SW 1271 (cell line): ENCODE measurements at regions not wholly inside any gene's neighbourhood (a gene's known extent, or its start where the extent isn't known, plus 50 kb on each side); places are given as distances from the start of the nearest gene placed in this dataset.
A peak's percentile ranks its signal among the peaks of the same experiment; 100 is the strongest.
"Not testable (repeated sequence)": the region's sequence is repeated elsewhere in the genome, so short reads cannot be mapped to it uniquely, and the experiment has no call there.

ENCODE experiments used
- DNase-seq, 2 experiments: peaks; one replicate each; lab custom pipeline; 2025; lab: John Stamatoyannopoulos, UW

DNA sequence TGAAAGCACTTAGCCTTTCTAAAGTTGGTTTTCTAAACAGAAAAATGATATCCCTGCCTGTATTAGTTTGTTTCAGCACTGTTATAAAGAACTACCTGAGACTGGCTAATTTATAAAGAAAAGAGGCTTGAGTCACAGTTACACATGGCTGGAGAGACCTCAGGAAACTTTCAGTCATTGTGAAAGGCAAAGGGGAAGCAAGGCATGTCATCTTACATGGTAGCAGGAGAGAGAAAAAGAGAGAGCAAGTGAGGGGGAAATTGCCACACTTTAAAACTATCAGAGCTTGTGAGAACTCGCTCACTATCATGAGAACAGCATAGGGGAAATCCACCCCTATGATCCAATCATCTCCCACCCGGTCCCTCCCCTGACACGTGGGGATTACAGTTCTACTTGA lies 64.9 kb downstream of the FAM170A start:
- DNase-seq: no peak

DNA sequence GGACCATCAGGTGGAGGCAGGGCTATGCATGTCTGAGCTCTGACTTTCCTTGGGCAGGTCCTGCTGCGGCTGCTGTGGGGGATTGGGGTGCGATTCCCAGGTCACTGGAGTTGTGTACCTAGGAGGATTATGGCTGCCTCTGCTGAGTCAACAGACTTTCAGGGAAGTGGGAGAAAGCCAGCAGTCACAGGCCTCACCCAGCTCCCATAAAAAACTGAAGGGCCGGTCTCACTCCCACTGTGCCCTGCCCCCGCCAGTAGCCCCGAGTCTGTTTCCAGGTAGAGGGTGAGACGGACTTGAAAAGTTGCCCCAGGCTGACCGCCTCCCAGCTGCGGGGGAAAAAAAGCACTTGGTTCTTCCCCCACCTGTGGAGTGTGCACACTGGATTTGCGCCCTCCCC lies 76.7 kb downstream of the FAM170A start:
- no peak for DNase-seq

DNA sequence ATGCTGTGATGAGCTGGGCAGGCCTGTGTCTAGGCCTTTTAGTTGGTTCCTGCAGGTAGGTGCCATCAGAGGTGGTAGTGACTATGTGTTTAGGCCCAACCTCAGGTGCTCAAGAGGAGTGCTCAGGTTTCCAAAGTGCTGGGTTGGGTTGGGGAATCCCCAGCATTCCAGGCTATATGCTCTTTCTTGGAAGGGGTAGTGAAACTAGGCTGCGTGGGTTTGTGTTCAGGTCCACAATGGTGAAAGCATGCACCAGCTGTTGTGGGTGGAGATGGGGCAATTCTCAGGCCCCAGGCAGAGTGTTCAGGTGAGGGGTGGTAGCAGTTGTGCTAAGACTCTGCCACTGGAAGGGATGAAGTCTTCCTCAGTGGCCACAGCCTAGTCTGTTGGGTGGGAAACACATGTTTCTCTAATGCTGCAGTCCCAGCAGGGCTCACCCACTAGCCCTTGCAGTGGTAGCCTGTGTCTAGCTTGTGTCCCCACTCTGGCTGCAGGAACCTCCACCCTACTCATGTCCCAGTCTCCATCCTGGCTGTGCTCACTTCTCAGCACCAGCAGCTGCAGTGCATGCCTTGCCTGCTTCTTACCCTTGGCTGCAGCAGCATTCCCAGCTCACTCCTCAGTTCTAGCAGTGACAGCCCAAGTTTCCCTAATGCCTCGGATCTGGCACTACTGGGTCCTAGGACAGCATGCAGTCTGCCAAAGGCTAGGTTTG lies 78.9 kb downstream of the FAM170A start:
- no peak for DNase-seq

DNA sequence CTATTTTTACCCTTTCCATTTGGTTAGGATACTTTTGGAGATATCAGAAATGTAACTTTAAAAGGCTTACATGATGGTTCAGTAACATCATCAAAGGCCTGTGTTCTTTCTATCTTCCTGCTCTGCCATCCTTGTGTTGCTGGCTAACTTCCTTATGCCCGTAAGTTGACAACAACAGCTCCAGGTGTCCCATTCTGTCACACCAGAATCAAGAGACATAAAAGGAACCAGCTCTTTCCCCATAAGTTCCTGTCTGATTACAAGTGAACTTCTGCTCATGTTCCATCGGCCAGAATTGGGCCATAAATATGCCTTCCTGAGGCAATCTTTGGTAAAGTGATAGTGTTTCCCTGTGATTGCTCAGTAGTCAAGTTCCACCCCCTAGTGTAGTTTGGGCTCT lies 92.4 kb downstream of the FAM170A start:
- no peak for DNase-seq

DNA sequence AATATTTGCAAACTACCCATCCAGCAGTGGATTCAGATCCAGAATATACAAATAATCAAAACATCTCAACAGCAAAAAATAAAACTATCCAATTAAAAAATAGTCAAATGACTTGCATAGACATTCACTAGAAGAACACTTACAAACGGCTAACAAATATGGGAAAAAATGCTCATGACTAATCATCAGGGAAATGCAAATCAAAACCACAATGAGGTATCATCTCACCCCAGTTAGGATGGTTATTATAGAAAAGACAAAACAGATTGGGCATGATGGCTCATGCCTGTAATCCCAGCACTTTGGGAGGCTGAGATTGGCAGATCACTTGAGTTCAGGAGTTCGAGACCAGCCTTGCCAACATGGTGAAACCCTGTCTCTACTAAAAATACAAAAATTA lies 95.9 kb downstream of the FAM170A start:
- DNase-seq: not testable (repeated sequence)

DNA sequence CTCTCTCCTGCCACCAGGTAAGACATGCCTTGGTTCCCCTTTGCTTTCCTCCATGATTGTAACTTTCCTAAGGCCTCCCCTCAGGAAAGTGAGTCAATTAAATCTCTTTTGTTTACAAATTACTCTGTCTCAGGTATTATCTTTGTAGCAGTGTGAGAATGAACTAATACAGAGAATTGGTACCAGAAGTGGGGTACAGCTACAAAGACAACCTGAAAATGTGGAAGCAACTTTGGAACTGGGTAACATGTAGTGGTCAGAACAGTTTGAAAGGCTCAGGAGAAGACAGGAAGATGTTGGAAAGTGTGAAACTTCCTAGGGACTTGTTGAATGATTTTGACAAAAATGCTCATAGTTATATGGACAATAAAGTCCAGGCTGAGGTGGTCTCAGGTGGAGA lies 97.2 kb downstream of the FAM170A start:
- no peak for DNase-seq

DNA sequence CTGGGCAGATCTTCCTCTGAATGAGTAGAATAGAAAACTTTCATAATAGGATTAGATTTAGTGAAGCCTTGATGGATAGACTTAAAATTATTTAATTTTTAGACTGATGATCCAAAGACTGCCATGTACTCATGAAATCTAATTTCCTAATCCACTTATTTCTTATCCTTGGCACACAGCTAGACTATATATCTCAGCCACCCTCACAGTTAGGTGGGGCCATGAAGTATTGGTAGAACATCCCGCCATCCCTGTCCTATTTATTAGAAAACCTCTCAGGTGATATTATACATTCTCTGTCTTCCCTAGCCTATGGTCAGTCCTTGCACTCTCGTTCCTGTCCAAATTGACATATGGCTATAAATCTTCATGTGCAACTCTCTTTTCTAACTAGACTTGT lies 110.9 kb downstream of the FAM170A start:
- no peak for DNase-seq

DNA sequence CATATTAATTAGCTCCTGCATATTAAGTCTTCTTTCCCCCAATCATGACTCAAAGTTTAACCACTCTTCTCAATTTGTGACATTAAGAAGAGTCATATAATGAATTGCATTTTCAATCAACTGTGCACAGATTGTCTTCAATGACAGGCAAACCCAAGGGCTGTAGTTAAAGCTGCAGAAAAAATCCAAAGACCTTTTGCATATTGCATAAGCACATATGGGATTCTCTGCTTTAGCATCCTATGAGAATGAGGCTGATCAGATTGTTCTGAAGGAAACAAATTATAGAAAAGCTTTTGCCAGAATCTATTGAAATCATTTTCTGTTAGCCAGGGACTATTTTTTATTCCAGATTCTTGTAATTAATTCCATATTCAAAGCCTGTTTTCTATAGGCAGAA lies 112.3 kb downstream of the FAM170A start:
- no peak for DNase-seq

DNA sequence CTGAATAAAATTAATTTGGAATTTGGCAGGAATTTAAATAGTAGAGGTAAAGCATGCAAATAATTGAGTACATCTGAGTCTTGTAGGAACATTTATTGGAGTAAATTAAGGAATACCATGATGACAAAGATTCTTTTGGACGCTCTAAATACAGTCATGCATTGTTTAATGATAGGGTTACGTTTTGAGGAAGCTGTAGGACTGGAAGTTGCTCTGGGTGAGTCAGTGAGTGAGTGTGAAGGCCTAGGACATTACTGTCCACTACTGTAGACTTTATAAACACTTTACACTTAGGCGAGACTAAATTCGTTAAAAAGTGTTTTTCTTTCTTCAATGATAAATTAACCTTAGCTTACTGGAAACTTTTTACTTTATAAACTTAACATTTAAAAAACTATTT lies 113.0 kb downstream of the FAM170A start:
- no peak for DNase-seq

DNA sequence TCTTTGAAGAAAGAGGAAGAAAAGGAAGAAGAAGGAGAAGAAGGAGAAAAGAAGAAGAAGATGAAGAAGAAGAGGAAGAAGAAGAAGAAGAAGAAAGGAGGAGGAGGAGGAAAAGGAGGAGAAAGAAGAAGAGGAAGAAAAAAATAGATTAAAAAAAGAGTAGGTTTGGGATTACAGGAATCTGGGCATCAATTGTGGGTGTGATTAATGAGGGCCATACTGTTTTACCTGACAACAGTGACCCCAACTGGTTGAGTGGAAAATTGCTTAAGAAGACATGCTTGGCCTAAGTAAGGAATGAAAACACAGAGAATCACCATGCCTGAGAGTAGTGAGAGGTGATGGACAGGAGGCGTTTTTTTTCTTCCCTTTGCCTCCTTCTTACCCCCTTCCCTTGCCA lies 114.6 kb downstream of the FAM170A start:
- peak in 1 of 2 experiments; percentile 58 for DNase-seq

DNA sequence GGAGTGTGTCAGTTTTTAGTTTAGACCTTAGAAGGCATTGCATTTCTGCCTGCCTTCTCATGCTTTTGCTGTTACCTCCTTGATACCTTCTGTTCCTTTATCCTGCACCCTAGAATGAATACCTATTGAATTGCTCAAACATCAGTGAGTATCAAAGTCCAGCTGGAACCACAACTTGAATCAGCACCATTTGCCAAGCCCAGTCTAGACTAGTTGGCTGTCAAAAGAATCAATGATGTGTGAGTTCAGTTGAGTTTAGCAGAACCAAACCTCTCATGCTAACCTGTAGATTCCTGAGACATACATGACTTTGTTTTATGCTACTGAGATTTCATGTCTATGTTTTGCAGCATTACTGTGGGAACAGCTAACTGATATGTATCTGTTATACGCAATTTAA lies 116.6 kb downstream of the FAM170A start:
- DNase-seq: no peak

DNA sequence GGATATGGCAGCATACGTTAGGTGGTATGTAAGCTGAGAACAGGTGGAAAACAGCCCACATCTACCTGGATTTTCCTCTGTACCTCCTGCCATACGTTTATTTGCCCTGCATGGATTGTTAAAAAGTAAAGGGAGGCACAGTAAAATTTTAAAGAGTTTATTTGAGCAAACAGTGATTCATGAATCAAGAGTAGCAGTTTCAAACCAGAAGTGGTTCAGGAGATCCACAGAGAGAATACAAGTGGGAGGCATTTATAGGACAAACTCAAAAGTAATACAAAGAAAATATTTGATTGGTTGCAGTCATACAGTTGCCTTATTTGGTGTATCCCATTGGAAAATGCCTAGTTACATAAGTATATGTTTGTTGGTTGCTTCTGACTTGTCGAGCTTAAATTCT lies 117.6 kb downstream of the FAM170A start:
- no peak for DNase-seq

DNA sequence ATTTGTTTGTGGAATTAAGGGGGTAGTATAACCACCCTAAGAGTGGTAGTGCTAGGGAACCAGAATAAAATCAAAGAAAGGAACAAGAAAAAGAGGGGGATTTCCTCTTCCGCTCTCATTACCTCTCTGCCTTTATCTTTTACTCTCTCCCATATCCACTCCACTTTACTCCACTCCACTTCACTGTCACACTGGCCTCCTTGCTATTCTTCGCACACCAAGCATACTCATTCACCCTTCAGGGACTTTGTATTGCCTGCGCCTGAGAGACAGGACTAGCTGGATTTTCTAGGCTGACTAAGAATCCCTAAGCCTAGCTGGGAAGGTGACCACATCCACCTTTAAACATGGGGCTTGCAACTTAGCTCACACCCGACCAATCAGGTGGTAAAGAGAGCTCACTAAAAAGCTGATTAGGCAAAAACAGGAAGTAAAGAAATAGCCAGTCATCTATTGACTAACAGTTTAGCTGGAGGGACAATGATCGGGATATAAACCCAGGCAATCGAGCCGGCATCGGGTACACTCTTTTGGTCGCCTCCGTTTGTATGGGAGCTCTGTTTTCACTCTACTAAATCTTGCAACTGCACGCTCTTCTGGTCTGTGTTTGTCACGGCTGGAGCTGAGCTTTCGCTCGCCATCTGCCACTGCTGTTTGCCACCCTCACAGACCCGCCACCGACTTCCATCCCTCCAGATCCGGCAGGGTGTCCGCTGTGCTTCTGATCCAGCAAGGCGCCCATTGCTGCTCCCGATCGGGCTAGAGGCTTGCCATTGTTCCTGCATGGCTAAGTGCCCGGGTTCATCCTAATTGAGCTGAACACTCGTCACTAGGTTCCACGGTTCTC lies 121.8 kb downstream of the FAM170A start:
- DNase-seq: no peak

DNA sequence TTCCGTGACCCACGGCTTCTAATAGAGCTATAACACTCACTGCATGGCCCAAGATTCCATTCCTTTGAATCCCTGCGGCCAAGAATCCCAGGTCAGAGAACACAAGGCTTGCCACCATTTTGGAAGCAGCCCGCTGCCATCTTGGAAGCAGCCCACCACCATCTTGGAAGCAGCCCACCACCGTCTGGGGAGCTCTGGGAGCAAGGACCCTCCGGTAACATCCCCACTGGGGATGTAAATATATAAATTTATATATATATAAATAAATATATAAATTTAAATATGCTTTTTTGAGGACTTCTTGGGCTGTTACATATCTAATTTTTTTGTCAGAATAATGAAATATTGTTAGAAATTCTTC lies 122.4 kb downstream of the FAM170A start:
- DNase-seq: no peak

DNA sequence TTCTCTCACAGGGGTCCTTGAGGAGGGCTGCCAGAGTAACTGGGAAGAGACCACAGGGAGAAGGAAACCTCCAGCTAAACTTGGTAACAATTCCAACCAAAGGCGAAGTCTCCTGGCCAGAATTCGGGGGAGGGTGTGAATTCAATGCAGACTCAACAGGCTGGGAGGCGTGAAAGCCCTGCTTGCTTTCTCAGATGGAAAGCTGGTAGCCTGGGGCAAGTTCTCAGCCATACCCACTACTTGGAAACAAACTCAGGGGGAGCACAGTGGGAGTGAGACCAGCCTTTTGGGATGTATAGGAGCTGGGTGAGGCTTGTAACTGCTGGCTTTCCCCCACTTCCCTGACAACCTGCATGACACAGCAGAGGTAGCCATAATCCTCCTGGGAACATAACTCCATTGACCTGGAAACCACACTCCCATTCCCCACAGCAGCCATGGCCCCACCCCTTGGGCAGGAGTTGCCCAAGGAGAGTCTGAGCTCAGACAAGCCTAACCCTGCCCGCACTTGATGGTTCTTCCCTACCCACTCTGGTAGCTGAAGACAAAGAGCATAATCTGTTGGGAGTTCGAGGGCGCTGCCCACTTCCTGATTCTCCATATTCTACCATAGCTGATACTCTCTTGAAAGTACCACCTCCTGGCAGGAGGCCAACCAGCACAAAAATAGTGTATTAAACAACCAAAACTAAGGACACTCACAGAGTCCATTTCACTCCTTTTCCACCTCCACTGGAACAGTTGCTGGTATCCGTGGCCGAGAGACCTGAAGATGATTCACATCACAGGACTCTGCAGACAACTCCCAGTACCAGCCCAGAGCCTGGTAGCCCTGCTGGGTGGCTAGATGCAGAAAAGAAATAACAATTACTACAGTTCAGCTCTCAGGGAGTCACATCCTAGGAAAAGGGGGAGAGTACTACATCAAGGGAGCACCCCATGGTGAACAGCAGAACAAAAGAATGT lies 123.8 kb downstream of the FAM170A start:
- DNase-seq: no peak

DNA sequence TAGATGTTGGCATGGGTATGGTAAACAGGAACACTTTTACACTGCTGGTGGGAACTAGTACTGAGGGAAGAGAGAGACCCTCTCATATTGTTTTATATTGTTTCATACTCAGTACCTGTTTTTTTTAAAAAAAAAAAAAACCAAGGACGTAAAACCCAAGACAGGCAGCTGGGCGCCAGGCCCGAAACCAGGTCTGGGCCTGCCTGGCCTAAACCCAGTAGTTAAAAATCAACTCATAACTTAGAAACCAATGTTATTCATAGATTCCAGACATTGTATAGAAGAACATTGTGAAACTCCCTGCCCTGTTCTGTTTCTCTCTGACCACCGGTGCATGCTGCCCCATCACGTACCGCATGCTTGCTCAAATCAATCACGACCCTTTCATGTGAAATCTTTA lies 125.5 kb downstream of the FAM170A start:
- not testable (repeated sequence) for DNase-seq

DNA sequence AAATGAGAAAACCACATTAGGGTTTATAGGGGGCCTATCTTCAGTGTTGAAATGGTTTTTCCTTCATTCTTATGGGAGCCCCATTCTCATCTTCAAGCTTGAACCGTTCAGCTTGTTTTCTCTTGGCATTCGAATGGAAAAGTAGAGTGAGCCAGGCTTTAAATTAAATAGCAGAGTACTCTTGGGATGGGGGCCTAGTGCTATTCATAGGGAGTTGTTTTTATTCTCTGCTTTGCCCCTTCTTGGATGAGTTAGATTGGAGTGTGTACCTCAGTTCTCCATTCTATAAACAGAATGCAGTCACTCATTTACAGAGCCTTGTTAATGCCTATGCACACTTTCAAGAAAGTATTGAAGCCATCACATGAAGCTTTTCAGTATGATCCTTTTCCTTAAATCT lies 127.9 kb downstream of the FAM170A start:
- no peak for DNase-seq

DNA sequence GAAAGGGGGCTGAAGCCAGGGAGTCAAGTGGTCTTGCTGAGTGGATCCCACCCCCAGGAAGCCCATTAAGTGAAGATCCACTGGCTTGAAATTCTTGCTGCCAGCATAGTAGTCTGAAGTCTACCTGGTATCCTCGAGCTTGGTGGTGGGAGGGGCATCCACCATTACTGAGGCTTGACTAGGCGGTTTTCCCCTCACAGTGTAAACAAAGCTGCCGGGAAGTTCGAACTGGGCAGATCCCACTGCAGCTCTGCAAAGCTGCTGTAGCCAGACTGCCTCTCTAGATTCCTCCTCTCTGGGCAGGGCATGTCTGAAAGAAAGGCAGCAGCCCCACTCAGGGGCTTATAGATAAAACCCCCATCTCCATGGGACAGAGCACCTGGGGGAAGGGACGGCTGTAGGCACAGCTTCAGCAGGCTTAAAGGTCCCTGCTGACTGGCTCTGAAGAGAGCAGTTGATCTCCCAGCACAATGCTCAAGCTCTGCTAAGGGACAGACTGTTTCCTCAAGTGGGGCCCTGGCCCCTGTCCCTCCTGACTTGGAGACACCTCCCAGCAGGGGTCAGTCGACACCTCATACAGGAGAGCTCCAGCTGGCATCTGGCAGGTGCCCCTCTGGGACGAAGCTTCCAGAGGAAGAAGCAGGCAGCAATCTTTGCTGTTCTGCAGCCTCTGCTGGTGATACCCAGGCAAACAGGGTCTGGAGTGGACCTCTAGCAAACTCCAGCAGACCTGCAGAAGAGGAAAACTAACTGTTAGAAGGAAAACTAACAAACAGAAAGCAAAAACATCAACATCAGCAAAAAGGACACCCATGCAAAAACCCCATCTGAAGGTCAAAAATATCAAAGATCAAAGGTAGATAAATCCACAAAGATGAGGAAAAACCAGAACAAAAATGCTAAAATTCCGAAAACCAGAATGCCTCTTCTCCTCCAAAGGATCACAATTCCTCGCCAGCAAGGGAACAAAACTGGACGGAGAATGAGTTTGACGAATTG lies 140.6 kb downstream of the FAM170A start:
- DNase-seq: not testable (repeated sequence)

DNA sequence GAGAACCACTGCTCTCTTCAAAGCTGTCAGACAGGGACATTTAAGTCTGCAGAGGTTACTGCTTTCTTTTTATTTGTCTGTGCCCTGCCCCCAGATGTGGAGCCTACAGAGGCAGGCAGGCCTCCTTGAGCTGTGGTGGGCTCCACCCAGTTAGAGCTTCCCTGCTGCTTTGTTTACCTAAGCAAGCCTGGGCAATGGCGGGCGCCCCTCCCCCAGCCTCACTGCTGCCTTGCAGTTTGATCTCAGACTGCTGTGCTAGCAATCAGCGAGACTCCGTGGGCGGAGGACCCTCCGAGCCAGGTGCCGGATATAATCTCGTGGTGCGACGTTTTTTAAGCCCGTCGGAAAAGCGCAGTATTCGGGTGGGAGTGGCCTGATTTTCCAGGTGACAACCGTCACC lies 150.8 kb downstream of the FAM170A start:
- not testable (repeated sequence) for DNase-seq

DNA sequence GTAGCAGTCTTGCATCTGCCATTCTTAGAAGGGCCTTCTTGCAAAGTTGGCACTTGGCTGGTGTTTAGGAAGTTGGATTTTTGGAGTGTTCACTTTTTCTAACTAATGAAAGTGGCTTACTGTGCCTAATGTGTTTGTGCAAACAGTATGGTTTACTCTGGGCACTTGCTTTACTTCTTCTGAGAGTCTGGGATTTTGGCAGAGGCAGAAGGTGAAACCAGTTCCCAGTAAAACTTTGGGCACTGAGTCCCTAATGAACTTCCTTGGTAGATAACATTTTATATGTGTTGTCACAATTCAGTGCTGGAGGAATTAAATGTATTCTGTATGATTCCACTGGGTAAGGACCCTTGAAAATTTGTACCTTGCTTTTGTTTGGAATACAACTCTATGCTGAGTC lies 155.7 kb downstream of the FAM170A start:
- DNase-seq: no peak
